SK-N-SH treated with all-trans-retinoic acid at 6 μM for 48 hours (cell line): ENCODE measurements at regions not wholly inside any gene's neighbourhood (a gene's known extent, or its start where the extent isn't known, plus 50 kb on each side); places are given as distances from the start of the nearest gene placed in this dataset.

Experiments used
- ATAC-seq: fragments of 200-7000 bp; cut with Tn5 transposase; 3 replicates; pipeline ENCODE4 v1.9.1; 2020; ENCODE audit warnings: mild to moderate bottlenecking, moderate library complexity
- ARNTL ChIP-seq: fragments of 450-650 bp; formaldehyde crosslinking; IDR thresholded peaks from 2 replicates; pipeline ENCODE4 v1.5.0; 2020; ENCODE audit warnings: low read depth, mild to moderate bottlenecking, moderate library complexity, borderline replicate concordance
- BACH2 ChIP-seq: fragments of 250-450 bp; sonication (Bioruptor Pico); IDR thresholded peaks from 2 replicates; pipeline ENCODE4 v1.9.0; 2021; ENCODE audit warnings: mild to moderate bottlenecking, borderline replicate concordance
- CSDC2 ChIP-seq: fragments of 250-450 bp; sonication (Bioruptor Pico); IDR thresholded peaks from 2 replicates; pipeline ENCODE4 v1.5.0; 2020; ENCODE audit warnings: mild to moderate bottlenecking, moderate library complexity
- ESRRG ChIP-seq: fragments of 250-450 bp; sonication (Bioruptor Pico); IDR thresholded peaks from 2 replicates; pipeline ENCODE4 v1.6.1; 2021; ENCODE audit warnings: mild to moderate bottlenecking
- GLIS3 ChIP-seq: fragments of 250-450 bp; sonication (Bioruptor Pico); IDR thresholded peaks from 2 replicates; pipeline ENCODE4 v1.5.0; 2020; ENCODE audit warnings: mild to moderate bottlenecking, moderate library complexity
- ISL1 ChIP-seq: fragments of 250-450 bp; sonication (Bioruptor Pico); IDR thresholded peaks from 2 replicates; pipeline ENCODE4 v2.1.2; 2022; ENCODE audit warnings: mild to moderate bottlenecking, moderate library complexity
- OSR1 ChIP-seq: fragments of 250-450 bp; sonication (Bioruptor Pico); IDR thresholded peaks from 2 replicates; pipeline ENCODE4 v1.8.0; 2022; ENCODE audit warnings: moderate library complexity, mild to moderate bottlenecking, inconsistent platforms
- PPARA ChIP-seq: fragments of 250-450 bp; sonication (Bioruptor Pico); IDR thresholded peaks from 2 replicates; pipeline ENCODE4 v1.5.0; 2020; ENCODE audit warnings: mild to moderate bottlenecking, borderline replicate concordance
- RARB ChIP-seq: fragments of 250-450 bp; sonication (Bioruptor Pico); IDR thresholded peaks from 2 replicates; pipeline ENCODE4 v1.8.0; 2021; ENCODE audit warnings: mild to moderate bottlenecking, moderate library complexity
- SNAI2 ChIP-seq: fragments of 250-450 bp; sonication (Bioruptor Pico); IDR thresholded peaks from 2 replicates; pipeline ENCODE4 v1.5.0; 2020; ENCODE audit warnings: mild to moderate bottlenecking, moderate library complexity
- TCF4 ChIP-seq: fragments of 250-450 bp; sonication (Bioruptor Pico); IDR thresholded peaks from 2 replicates; pipeline ENCODE4 v1.8.0; 2021; ENCODE audit warnings: mild to moderate bottlenecking, moderate library complexity, borderline replicate concordance
- TOX ChIP-seq: fragments of 250-450 bp; sonication (Bioruptor Pico); IDR thresholded peaks from 2 replicates; pipeline ENCODE4 v1.8.0; 2021; ENCODE audit warnings: mild to moderate bottlenecking, moderate library complexity, borderline replicate concordance
- ZC3H10 ChIP-seq: fragments of 250-450 bp; sonication (Bioruptor Pico); IDR thresholded peaks from 2 replicates; pipeline ENCODE4 v1.5.1; 2021; ENCODE audit warnings: mild to moderate bottlenecking, moderate library complexity
- ZFP3 ChIP-seq: fragments of 250-450 bp; sonication (Bioruptor Pico); IDR thresholded peaks from 2 replicates; pipeline ENCODE4 v1.5.0; 2020; ENCODE audit warnings: mild to moderate bottlenecking, moderate library complexity
- ZNF565 ChIP-seq: fragments of 450-650 bp; formaldehyde crosslinking; conservative IDR thresholded peaks from 2 replicates; pipeline ENCODE4 v1.5.0; 2020; ENCODE audit warnings: low read depth, mild to moderate bottlenecking, moderate library complexity
- ZNF70 ChIP-seq: fragments of 450-650 bp; formaldehyde crosslinking; IDR thresholded peaks from 2 replicates; pipeline ENCODE4 v1.5.0; 2020; ENCODE audit warnings: mild to moderate bottlenecking, moderate library complexity
- ZNF8 ChIP-seq: fragments of 450-650 bp; formaldehyde crosslinking; IDR thresholded peaks from 2 replicates; pipeline ENCODE4 v1.5.0; 2020; ENCODE audit warnings: mild to moderate bottlenecking, moderate library complexity
- TF ChIP-seq, protein P1 (sequence below): fragments of 250-450 bp; sonication (Bioruptor Pico); IDR thresholded peaks from 2 replicates; pipeline ENCODE4 v1.5.1; 2021; ENCODE audit warnings: mild to moderate bottlenecking, moderate library complexity
- TF ChIP-seq, protein P2 (sequence below): fragments of 250-450 bp; sonication (Bioruptor Pico); IDR thresholded peaks from 2 replicates; pipeline ENCODE4 v1.8.0; 2021; ENCODE audit warnings: low read depth, mild to moderate bottlenecking, moderate library complexity, borderline replicate concordance
- TF ChIP-seq, protein P3 (sequence below): fragments of 250-450 bp; sonication (Bioruptor Pico); IDR thresholded peaks from 2 replicates; pipeline ENCODE4 v1.8.0; 2020; ENCODE audit warnings: mild to moderate bottlenecking, moderate library complexity, borderline replicate concordance
- TF ChIP-seq, protein P4 (sequence below): fragments of 250-450 bp; sonication (Bioruptor Pico); IDR thresholded peaks from 2 replicates; pipeline ENCODE4 v1.5.1; 2020; ENCODE audit warnings: low read depth, mild to moderate bottlenecking, moderate library complexity
- TF ChIP-seq, protein P5 (sequence below): fragments of 250-450 bp; sonication (Bioruptor Pico); IDR thresholded peaks from 2 replicates; pipeline ENCODE4 v1.5.0; 2020; ENCODE audit warnings: mild to moderate bottlenecking, moderate library complexity

DNA sequence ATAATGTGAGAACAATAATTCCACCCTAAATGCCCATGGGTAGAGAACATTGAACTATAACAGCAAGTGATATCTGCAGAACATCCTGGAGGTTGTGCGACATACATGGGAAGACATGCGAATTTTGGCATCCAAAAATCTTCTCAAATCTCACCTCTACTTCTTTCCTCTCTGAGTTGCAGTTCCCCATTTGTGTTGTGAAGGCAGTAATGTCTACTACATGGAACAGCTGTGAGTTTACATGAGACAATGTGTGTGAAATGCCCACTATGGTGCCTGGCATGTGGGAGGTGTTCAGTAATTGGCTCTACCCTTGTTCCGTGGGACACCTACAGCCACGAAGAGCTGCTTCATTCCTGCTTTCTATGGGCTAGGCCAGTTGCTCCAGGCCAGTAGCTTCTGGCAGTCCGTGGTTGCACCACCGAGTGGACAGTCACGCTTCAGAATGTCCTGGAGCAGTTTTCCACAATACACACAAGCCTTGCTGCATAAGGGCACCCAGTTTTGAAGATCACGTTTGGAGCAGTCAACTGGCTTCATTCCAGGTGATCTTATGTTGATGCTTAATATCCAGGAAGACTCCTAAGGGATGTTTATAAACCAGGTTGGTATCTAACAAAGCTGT is 297.7 kb downstream of the DEPDC1B start:
- no peak for TF ChIP-seq PPARA (CRISPR knock-in tag)
- TF ChIP-seq, protein P1, sequence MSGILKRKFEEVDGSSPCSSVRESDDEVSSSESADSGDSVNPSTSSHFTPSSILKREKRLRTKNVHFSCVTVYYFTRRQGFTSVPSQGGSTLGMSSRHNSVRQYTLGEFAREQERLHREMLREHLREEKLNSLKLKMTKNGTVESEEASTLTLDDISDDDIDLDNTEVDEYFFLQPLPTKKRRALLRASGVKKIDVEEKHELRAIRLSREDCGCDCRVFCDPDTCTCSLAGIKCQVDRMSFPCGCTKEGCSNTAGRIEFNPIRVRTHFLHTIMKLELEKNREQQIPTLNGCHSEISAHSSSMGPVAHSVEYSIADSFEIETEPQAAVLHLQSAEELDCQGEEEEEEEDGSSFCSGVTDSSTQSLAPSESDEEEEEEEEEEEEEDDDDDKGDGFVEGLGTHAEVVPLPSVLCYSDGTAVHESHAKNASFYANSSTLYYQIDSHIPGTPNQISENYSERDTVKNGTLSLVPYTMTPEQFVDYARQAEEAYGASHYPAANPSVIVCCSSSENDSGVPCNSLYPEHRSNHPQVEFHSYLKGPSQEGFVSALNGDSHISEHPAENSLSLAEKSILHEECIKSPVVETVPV (CRISPR knock-in tag) = no peak
- no peak for TF ChIP-seq ARNTL
- no peak for TF ChIP-seq TOX (CRISPR knock-in tag)
- TF ChIP-seq RARB = no peak
- no peak for TF ChIP-seq GLIS3 (CRISPR knock-in tag)
- TF ChIP-seq ZNF8 = no peak
- TF ChIP-seq ZFP3 (CRISPR knock-in tag) = no peak
- TF ChIP-seq ZNF70 = no peak
- TF ChIP-seq, protein P2, sequence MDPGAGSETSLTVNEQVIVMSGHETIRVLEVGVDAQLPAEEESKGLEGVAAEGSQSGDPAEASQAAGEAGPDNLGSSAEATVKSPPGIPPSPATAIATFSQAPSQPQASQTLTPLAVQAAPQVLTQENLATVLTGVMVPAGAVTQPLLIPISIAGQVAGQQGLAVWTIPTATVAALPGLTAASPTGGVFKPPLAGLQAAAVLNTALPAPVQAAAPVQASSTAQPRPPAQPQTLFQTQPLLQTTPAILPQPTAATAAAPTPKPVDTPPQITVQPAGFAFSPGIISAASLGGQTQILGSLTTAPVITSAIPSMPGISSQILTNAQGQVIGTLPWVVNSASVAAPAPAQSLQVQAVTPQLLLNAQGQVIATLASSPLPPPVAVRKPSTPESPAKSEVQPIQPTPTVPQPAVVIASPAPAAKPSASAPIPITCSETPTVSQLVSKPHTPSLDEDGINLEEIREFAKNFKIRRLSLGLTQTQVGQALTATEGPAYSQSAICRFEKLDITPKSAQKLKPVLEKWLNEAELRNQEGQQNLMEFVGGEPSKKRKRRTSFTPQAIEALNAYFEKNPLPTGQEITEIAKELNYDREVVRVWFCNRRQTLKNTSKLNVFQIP (CRISPR knock-in tag) = no peak
- no peak for TF ChIP-seq TCF4 (CRISPR knock-in tag)
- no peak for TF ChIP-seq ISL1 (CRISPR knock-in tag)
- no peak for ATAC-seq

DNA sequence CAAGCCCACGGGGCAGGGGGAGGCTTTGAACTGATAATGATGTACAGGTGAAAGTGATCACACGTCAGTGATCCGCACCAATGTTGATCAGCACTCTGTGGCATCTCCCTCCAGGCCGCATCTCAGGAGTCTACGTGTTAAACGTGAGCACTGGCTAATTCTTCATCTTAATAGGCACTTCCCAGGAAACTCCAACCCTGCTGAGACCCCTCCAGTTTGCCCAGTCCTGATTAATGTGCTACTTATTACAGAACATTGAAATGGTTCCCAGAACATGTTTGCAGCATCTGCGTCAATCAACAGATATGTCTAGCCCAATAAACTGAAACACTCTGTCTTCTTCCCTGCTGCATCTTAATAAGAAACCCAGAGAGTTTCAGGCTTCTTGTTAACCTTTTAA is 298.4 kb downstream of the DEPDC1B start:
- TF ChIP-seq ZNF565 (CRISPR knock-in tag) = no peak
- TF ChIP-seq ISL1 (CRISPR knock-in tag) = no peak
- TF ChIP-seq ARNTL = no peak
- no peak for TF ChIP-seq ESRRG
- TF ChIP-seq, protein P3, sequence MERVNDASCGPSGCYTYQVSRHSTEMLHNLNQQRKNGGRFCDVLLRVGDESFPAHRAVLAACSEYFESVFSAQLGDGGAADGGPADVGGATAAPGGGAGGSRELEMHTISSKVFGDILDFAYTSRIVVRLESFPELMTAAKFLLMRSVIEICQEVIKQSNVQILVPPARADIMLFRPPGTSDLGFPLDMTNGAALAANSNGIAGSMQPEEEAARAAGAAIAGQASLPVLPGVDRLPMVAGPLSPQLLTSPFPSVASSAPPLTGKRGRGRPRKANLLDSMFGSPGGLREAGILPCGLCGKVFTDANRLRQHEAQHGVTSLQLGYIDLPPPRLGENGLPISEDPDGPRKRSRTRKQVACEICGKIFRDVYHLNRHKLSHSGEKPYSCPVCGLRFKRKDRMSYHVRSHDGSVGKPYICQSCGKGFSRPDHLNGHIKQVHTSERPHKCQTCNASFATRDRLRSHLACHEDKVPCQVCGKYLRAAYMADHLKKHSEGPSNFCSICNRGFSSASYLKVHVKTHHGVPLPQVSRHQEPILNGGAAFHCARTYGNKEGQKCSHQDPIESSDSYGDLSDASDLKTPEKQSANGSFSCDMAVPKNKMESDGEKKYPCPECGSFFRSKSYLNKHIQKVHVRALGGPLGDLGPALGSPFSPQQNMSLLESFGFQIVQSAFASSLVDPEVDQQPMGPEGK (CRISPR knock-in tag) = no peak
- TF ChIP-seq, all 23 proteins: peak for 0
- no peak for ATAC-seq

DNA sequence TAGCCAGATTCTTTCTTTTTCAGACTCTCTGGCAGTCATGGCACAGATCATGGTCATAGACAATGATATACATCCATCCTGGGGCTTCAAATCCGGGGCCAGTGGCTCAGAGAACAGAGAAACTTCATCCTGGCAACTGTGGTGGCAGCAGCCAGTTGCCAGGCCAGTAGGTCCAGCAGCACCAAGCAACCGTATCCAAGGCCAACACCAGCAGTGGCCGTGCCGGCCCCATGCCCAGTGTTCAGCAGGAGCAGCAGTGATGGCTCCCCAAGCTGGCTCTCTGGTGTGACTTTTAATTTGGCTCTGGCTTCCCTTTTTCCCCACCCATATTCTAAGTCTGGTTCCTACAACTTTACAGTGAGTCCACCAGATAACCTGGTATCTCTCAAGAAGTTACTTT is 300.5 kb downstream of the DEPDC1B start:
- TF ChIP-seq, protein P1 (CRISPR knock-in tag) = no peak
- TF ChIP-seq ZFP3 (CRISPR knock-in tag) (no peak), CSDC2 (CRISPR knock-in tag) (no peak), ISL1 (CRISPR knock-in tag) (no peak), RARB (no peak), OSR1 (CRISPR knock-in tag) (no peak), PPARA (CRISPR knock-in tag) (no peak), TOX (CRISPR knock-in tag) (no peak), ZNF565 (CRISPR knock-in tag) (no peak), BACH2 (CRISPR knock-in tag) (no peak), ZNF70 (no peak), SNAI2 (CRISPR knock-in tag) (no peak), ZC3H10 (CRISPR knock-in tag) (no peak), ARNTL (no peak), ESRRG (no peak)
- TF ChIP-seq, protein P4, sequence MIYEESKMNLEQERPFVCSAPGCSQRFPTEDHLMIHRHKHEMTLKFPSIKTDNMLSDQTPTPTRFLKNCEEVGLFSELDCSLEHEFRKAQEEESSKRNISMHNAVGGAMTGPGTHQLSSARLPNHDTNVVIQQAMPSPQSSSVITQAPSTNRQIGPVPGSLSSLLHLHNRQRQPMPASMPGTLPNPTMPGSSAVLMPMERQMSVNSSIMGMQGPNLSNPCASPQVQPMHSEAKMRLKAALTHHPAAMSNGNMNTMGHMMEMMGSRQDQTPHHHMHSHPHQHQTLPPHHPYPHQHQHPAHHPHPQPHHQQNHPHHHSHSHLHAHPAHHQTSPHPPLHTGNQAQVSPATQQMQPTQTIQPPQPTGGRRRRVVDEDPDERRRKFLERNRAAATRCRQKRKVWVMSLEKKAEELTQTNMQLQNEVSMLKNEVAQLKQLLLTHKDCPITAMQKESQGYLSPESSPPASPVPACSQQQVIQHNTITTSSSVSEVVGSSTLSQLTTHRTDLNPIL (CRISPR knock-in tag) = no peak
- TF ChIP-seq, protein P2 (CRISPR knock-in tag) = no peak
- TF ChIP-seq, protein P5, sequence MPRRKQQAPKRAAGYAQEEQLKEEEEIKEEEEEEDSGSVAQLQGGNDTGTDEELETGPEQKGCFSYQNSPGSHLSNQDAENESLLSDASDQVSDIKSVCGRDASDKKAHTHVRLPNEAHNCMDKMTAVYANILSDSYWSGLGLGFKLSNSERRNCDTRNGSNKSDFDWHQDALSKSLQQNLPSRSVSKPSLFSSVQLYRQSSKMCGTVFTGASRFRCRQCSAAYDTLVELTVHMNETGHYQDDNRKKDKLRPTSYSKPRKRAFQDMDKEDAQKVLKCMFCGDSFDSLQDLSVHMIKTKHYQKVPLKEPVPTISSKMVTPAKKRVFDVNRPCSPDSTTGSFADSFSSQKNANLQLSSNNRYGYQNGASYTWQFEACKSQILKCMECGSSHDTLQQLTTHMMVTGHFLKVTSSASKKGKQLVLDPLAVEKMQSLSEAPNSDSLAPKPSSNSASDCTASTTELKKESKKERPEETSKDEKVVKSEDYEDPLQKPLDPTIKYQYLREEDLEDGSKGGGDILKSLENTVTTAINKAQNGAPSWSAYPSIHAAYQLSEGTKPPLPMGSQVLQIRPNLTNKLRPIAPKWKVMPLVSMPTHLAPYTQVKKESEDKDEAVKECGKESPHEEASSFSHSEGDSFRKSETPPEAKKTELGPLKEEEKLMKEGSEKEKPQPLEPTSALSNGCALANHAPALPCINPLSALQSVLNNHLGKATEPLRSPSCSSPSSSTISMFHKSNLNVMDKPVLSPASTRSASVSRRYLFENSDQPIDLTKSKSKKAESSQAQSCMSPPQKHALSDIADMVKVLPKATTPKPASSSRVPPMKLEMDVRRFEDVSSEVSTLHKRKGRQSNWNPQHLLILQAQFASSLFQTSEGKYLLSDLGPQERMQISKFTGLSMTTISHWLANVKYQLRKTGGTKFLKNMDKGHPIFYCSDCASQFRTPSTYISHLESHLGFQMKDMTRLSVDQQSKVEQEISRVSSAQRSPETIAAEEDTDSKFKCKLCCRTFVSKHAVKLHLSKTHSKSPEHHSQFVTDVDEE (CRISPR knock-in tag) = no peak
- TF ChIP-seq, protein P3 (CRISPR knock-in tag) = no peak
- no peak for ATAC-seq
